ENCODE measurements at regions not wholly inside any gene's neighbourhood (a gene's known extent, or its start where the extent isn't known, plus 50 kb on each side); places are given as distances from the start of the nearest gene placed in this dataset.

DNA sequence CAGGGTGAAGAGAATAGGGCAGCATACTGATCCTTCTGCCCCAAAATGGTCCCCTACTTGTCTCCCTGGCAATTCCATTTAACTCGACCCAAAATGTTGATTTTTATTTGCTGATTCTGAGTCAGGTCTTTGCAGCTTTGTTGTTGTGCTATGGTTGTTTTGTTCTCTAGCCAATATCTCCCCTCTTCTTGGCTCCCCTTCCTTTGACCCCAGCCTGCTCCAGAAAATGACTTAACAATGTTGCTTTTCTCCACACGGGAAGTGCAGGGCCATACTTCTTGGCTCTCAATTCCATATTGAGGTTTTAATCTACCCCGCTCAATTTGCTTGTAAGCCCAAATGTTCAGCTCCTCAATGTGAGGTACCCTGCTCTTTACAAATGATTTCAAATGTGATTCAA, 330.0 kb downstream of the RASEF start:
- no peaks in the 10 kb centered on the region for H3K36me3 Mint-ChIP-seq (ENCODE audit: low read depth)
- peaks cover 26% of the 10 kb centered on the region for H3K4me1 Mint-ChIP-seq
- TF ChIP-seq, protein P1, sequence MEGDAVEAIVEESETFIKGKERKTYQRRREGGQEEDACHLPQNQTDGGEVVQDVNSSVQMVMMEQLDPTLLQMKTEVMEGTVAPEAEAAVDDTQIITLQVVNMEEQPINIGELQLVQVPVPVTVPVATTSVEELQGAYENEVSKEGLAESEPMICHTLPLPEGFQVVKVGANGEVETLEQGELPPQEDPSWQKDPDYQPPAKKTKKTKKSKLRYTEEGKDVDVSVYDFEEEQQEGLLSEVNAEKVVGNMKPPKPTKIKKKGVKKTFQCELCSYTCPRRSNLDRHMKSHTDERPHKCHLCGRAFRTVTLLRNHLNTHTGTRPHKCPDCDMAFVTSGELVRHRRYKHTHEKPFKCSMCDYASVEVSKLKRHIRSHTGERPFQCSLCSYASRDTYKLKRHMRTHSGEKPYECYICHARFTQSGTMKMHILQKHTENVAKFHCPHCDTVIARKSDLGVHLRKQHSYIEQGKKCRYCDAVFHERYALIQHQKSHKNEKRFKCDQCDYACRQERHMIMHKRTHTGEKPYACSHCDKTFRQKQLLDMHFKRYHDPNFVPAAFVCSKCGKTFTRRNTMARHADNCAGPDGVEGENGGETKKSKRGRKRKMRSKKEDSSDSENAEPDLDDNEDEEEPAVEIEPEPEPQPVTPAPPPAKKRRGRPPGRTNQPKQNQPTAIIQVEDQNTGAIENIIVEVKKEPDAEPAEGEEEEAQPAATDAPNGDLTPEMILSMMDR (IDR thresholded peaks at IDR 0.05; ENCODE audit: unreplicated experiment in 3 of 3) = no peak
- H3K27ac Mint-ChIP-seq = peak overlapping the region in 2 of 3 experiments; percentile 30 to 47
- no peaks in the 10 kb centered on the region for H3K9me3 Mint-ChIP-seq
- peaks cover 4% of the 10 kb centered on the region for H3K27me3 Mint-ChIP-seq (ENCODE audit: low read depth)
- H3K4me3 Mint-ChIP-seq = peak overlapping the region in 1 of 3 experiments; percentile 2

DNA sequence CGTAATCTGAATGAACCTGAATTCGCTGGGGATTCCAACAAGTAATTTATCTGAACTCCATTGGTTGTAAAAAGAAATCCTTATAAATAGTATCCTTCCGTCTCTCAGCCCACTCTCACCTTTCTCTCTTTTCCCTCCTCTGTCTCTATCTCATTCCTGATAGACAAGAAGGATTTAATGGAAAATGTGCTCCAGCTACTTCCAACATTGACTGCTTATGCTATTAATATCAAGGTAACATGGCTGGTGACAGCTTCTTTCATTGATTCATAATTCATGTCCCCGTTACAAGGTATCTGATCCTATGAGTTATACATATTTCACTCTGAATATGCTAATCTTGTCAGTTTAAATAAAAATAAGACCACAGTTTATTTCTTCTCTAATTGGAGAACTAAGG, 326.8 kb downstream of the RASEF start:
- Mint-ChIP-seq H3K36me3 (ENCODE audit: low read depth) (no peaks in the 10 kb centered on the region), H3K4me1 (peaks cover 19% of the 10 kb centered on the region), H3K27me3 (ENCODE audit: low read depth) (peaks cover 7% of the 10 kb centered on the region), H3K4me3 (no peak overlapping the region), H3K9me3 (no peaks in the 10 kb centered on the region), H3K27ac (no peak overlapping the region)
- TF ChIP-seq, protein P1 (IDR thresholded peaks at IDR 0.05; ENCODE audit: unreplicated experiment in 3 of 3) = no peak

DNA sequence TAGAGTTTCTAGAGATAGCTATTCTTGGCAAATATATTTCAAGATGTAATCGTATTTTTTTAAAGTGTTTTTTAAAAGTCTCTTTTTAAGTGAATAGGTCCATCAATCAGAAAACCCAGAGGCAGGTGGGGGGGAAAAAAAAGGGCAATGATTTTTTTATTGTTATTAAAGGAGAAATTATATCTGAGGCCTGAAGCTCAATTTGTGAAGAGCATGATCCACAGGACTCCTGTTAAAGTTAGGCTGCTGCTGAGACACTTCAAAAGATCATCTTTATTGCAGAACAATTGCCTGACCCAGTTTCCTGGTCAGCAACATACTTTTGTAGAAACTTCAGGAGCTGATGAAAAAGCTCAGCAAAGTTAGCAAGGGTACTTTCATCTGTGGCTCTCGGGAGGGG, 326.2 kb downstream of the RASEF start:
- TF ChIP-seq, protein P1 (IDR thresholded peaks at IDR 0.05; ENCODE audit: unreplicated experiment in 3 of 3) = no peak
- Mint-ChIP-seq H3K4me3 (no peak overlapping the region), H3K4me1 (peaks cover 19% of the 10 kb centered on the region), H3K27ac (no peak overlapping the region), H3K9me3 (no peaks in the 10 kb centered on the region), H3K27me3 (ENCODE audit: low read depth) (peaks cover 7% of the 10 kb centered on the region), H3K36me3 (ENCODE audit: low read depth) (no peaks in the 10 kb centered on the region)

DNA sequence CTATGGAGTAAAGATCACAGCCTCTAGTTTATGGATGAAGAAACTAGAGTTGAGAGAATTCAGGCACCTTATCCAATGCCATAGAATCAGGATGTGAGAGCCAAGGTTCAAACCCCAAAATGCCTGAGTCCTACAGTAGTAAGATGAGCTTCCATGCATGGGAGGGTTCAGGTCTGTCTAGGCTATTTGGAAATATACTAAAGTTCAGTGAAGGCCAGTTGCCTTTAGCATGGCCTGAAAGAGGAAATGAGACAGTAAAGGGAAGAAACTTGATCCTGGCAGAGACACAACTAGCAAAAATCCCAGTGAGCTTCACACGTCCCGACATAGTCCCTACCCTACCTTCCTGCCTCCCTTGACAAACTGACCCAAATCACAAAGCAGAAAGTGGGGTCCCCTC, 317.0 kb downstream of the RASEF start:
- Mint-ChIP-seq H3K4me3 (no peak overlapping the region), H3K27me3 (ENCODE audit: low read depth) (no peaks in the 10 kb centered on the region), H3K4me1 (no peaks in the 10 kb centered on the region), H3K9me3 (peaks cover 6% of the 10 kb centered on the region), H3K36me3 (ENCODE audit: low read depth) (no peaks in the 10 kb centered on the region), H3K27ac (no peak overlapping the region)
- TF ChIP-seq, protein P1 (IDR thresholded peaks at IDR 0.05; ENCODE audit: unreplicated experiment in 3 of 3) = no peak

DNA sequence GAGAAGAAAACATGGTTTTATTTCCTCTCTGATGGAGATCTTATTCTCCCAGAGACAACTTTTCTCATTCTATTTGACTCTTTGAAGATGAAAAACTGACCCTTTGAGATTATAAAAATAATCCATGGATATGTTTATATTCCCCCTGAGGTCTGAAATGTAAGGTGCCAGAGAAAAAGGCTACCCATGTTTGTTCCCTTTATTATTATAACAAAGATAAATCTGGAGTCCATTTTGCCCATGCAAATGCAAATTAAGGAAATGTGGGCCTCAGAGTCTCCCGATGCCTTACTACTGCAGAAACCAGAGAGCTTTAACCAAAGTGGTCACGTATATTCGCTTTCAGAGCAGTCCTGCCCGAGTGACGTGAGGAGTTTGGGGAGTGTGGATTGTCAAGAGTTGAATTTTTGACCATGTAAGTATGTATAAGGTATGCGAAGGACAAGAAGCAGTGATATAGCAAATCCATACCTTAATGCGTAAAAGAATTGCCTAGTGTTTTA, 312.5 kb downstream of the RASEF start:
- no peaks in the 10 kb centered on the region for H3K4me1 Mint-ChIP-seq
- H3K27me3 Mint-ChIP-seq (ENCODE audit: low read depth) = no peaks in the 10 kb centered on the region
- H3K27ac Mint-ChIP-seq = no peak overlapping the region
- H3K36me3 Mint-ChIP-seq (ENCODE audit: low read depth) = no peaks in the 10 kb centered on the region
- no peak overlapping the region for H3K4me3 Mint-ChIP-seq
- H3K9me3 Mint-ChIP-seq = peaks cover 9% of the 10 kb centered on the region
- TF ChIP-seq, protein P1 (IDR thresholded peaks at IDR 0.05; ENCODE audit: unreplicated experiment in 3 of 3) = no peak

DNA sequence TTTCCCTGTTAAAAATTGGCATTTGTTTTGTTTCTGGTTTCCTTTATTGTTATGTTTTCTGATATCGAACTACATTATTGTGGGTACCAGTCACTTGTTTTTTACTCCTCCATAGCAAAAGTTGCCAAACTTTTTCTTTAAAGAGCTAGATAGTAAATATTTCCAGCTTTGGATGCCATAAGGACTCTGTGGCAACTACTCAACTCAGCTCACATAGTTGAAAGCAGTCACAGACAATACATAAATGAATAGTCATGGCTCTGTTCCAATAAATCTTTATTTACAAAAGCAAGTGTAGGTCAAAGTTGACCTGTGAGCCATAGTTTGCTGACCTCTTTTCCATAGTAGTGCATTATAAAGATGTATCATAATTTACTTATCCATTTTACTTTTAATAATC, 305.0 kb downstream of the RASEF start:
- TF ChIP-seq, protein P1 (IDR thresholded peaks at IDR 0.05; ENCODE audit: unreplicated experiment in 3 of 3) = no peak
- Mint-ChIP-seq H3K27ac (no peak overlapping the region), H3K27me3 (ENCODE audit: low read depth) (peaks cover 6% of the 10 kb centered on the region), H3K9me3 (peaks cover 9% of the 10 kb centered on the region), H3K4me1 (no peaks in the 10 kb centered on the region), H3K4me3 (no peak overlapping the region), H3K36me3 (ENCODE audit: low read depth) (no peaks in the 10 kb centered on the region)

All from nephron (organoid).